Body of pancreas (tissue), 4 donors: ENCODE measurements at regions not wholly inside any gene's neighbourhood (a gene's known extent, or its start where the extent isn't known, plus 50 kb on each side); places are given as distances from the start of the nearest gene placed in this dataset.

ENCODE experiments used
- ATAC-seq: fragments of 150-250 bp; one replicate; pipeline ENCODE4 v1.9.1; 2016
- DNase-seq, 4 donors: peaks; one replicate each; pipeline ENCODE4 v3.0.0-alpha.2; 2019
- H3K27ac ChIP-seq, 4 donors: fragments of 200-600 bp; sonication (generic); 1 replicate in 3 of 4; 2 replicates in 1 of 4; pipeline versions ENCODE4 v1.5.1 to v1.6.1; 2016 to 2019; ENCODE audit warnings: mild to moderate bottlenecking in 1 of 4, mixed read lengths in 1 of 4, moderate library complexity in 1 of 4
- H3K27me3 ChIP-seq, 2 donors: fragments of 200-600 bp; sonication (generic); one replicate each; pipeline ENCODE4 v1.6.0; 2016; ENCODE audit warnings: mild to moderate bottlenecking in 1 of 2
- H3K36me3 ChIP-seq, 2 donors: fragments of 200-600 bp; sonication (generic); replicated peaks in 1 of 2; 2 replicates each; pipeline ENCODE4 v1.5.1; 2016; ENCODE audit warnings: low read depth in 2 of 2; ENCODE audit not compliant: insufficient read depth in 1 of 2
- H3K4me1 ChIP-seq: fragments of 200-600 bp; sonication (generic); one replicate; pipeline ENCODE4 v1.6.0; 2016
- H3K4me3 ChIP-seq, 2 donors: fragments of 200-600 bp; sonication (generic); 1 replicate in 1 of 2; 2 replicates in 1 of 2; pipeline ENCODE4 v1.5.1; 2016 to 2019
- H3K9me3 ChIP-seq, 3 donors: fragments of 200-600 bp; sonication (generic); 1 replicate in 2 of 3; 2 replicates in 1 of 3; pipeline ENCODE4 v1.5.1; 2016
- CTCF ChIP-seq, 7 experiments: fragments of 450-650 bp in 4 of 7; fragments of 200-600 bp in 3 of 7; sonication (generic) in 3 of 7; IDR thresholded peaks; one replicate each; pipeline ENCODE4 v1.5.1; 2016 to 2019; ENCODE audit warnings: antibody characterized with exemption in 7 of 7
- POLR2A ChIP-seq, 3 donors: fragments of 450-650 bp; IDR thresholded peaks; one replicate each; pipeline ENCODE4 v1.6.1; 2016; ENCODE audit warnings: antibody characterized with exemption in 3 of 3, mild to moderate bottlenecking in 2 of 3
- WGBS, 2 donors: methylation state at CpG; one replicate each; pipeline ENCODE4 v1.1.5; 2017; 5-methylcytosine and 5-hydroxymethylcytosine counted together
- intact Hi-C: fragments of 100-400 bp; cut with DNase I; formaldehyde crosslinking; loops from one replicate; pipeline ENCODE4 v1.15.1; 2023

DNA sequence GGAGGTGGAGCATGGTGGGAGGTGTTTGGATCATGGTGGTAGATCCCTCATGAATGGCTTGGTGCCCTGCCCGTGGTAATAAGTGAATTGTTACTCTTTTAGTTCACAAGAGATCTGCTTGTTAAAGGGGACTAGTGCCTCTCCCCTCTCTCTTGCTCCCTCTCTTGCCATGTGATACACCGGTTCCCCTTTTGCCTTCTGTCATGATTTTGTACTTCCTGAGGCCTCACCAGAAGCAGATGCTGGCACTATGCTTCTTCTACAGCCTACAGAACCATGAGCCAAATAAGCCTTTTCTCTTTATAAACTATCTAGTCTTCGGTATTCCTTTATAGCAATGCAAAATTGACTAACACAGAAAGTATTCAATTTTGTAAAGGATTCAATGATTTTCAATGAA lies 817.1 kb downstream of the TLR4 start:
- ATAC-seq (no peak), DNase-seq (no peak)
- no peaks in the 10 kb centered on the region for H3K9me3 ChIP-seq
- no peaks in the 10 kb centered on the region for H3K27me3 ChIP-seq
- H3K36me3 ChIP-seq: no peaks in the 10 kb centered on the region
- no peak overlapping the region for H3K27ac ChIP-seq
- no peak overlapping the region for H3K4me3 ChIP-seq
- TF ChIP-seq CTCF (IDR thresholded peaks at IDR 0.05) (no peak), POLR2A (IDR thresholded peaks at IDR 0.05) (no peak)
- H3K4me1 ChIP-seq: no peaks in the 10 kb centered on the region
- 43 to 44% methylated on average over 3 of the region's 3 CpGs for WGBS, 2 donors
- intact Hi-C loops: no loop called here

DNA sequence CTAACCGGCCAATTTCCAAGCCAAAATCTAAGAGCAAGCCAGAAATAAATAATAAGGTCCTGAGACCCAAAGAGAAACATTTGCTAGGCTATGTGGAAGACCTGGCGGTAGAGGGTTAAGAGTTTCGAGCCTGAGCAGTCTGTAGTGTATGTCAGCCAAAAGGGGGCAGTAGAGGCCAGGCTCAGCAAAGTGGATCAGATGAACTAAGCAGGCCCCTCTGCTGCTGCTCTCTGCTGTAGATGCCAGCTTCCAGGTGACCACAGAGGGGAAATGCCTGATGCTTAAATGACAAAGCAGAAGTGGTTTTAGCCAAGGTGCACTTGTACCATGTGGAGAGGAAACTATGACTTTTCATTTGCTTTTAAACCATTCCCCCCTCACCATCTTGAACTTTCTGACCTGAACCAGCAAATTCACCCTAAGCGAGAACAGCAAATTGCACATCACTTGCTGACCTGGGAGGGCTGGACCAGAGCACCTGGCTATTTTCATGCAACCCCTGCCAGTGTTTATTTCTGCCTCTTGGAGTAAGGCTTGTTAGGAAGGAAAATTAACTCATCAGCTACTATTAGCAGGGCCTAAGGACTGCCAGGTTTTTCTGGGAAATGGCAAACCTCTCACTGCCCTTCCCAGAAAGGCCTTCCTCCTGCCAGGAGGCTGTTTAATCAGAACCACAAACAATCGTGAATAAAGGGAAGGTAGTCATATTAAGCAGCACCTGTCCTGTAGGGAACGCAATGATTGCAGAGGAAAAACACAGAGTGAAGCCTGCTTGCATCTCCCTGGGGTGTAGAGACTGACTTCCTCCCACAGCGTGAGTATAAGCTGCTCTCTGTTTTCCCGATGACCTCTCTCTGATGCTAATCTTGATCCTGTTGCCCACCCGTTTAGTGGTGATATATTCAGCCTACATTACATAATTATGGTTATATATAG lies 818.2 kb downstream of the TLR4 start:
- ATAC-seq: no peak
- Histone ChIP-seq H3K27ac (no peak overlapping the region), H3K4me3 (no peak overlapping the region), H3K27me3 (no peaks in the 10 kb centered on the region), H3K9me3 (no peaks in the 10 kb centered on the region), H3K4me1 (no peaks in the 10 kb centered on the region), H3K36me3 (no peaks in the 10 kb centered on the region)
- WGBS, 2 donors: 29 to 35% methylated on average over 9 of the region's 9 CpGs
- DNase-seq: peak; percentile 17 to 34 (median 26)
- TF ChIP-seq POLR2A (IDR thresholded peaks at IDR 0.05): no peak
- peak in 6 of 7 experiments; percentile 13 to 41 (median 34) for TF ChIP-seq CTCF (IDR thresholded peaks at IDR 0.05)
- intact Hi-C loops: no loop called here

- no peak overlapping the region for H3K4me3 ChIP-seq
- DNase-seq (no peak), ATAC-seq (no peak)
- H3K4me1 ChIP-seq: no peaks in the 10 kb centered on the region
- H3K27me3 ChIP-seq: no peaks in the 10 kb centered on the region
- H3K9me3 ChIP-seq: no peaks in the 10 kb centered on the region
- WGBS, 2 donors: 61 to 64% methylated on average over 1 of the region's 1 CpG
- H3K36me3 ChIP-seq: no peaks in the 10 kb centered on the region
- intact Hi-C loops: no loop called here
- no peak overlapping the region for H3K27ac ChIP-seq
- no peak for TF ChIP-seq CTCF (IDR thresholded peaks at IDR 0.05)
- no peak for TF ChIP-seq POLR2A (IDR thresholded peaks at IDR 0.05)
These were observed 823.1 kb downstream of the TLR4 start for GRCh38 chr9:118527261-118527660.

DNA sequence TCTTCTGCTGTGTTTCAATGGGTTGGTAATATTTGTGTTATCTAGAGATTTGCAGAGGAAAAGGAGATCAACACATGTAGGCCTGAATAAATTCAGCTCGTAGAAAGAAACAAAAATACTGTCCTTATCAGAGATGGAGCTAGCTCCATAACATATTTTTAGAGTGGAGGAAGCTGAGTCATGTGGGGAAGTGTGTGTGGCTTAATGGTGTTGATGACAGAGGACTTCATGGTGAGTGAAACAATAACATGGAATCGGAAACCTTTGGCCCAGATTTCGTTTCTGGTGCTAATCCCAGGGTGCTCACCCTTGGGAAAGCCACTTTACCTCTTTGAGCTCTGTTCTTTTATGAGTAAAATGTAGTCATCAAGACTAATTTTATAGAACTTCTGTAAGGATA lies 825.0 kb downstream of the TLR4 start:
- no peaks in the 10 kb centered on the region for H3K36me3 ChIP-seq
- ATAC-seq: no peak
- no peak overlapping the region for H3K27ac ChIP-seq
- H3K4me1 ChIP-seq: no peaks in the 10 kb centered on the region
- 18 to 24% methylated on average over 3 of the region's 3 CpGs for WGBS, 2 donors
- no peaks in the 10 kb centered on the region for H3K9me3 ChIP-seq
- intact Hi-C loops: no loop called here
- no peak for DNase-seq
- H3K4me3 ChIP-seq: no peak overlapping the region
- TF ChIP-seq CTCF (IDR thresholded peaks at IDR 0.05): no peak
- no peak for TF ChIP-seq POLR2A (IDR thresholded peaks at IDR 0.05)
- H3K27me3 ChIP-seq: no peaks in the 10 kb centered on the region
